Endodermal cell (in vitro differentiated cells): ENCODE measurements at regions not wholly inside any gene's neighbourhood (a gene's known extent, or its start where the extent isn't known, plus 50 kb on each side); places are given as distances from the start of the nearest gene placed in this dataset.

Experiments used
- DNase-seq: peaks from one replicate; pipeline ENCODE4 v3.0.0-alpha.2; 2017
- H3K27ac ChIP-seq: 2 replicates; pipeline ENCODE4 v1.5.1; 2013; ENCODE audit warnings: mild to moderate bottlenecking, low read depth, low read length, moderate library complexity
- H3K27me3 ChIP-seq: 2 replicates; pipeline ENCODE4 v1.6.1; 2013; ENCODE audit warnings: mild to moderate bottlenecking, low read length, moderate library complexity; ENCODE audit not compliant: insufficient read depth, control insufficient read depth, poor library complexity, severe bottlenecking
- H3K36me3 ChIP-seq: 2 replicates; pipeline ENCODE4 v1.7.0; 2013; ENCODE audit warnings: mild to moderate bottlenecking, low read length, moderate library complexity; ENCODE audit not compliant: control insufficient read depth, insufficient read depth
- H3K4me1 ChIP-seq: one replicate; pipeline ENCODE4 v1.7.0; 2013; ENCODE audit warnings: low read length; ENCODE audit not compliant: control insufficient read depth, insufficient read depth
- H3K4me3 ChIP-seq: 2 replicates; pipeline ENCODE4 v1.5.1; 2013; ENCODE audit warnings: mild to moderate bottlenecking, low read length, moderate library complexity
- H3K9ac ChIP-seq: 2 replicates; pipeline ENCODE4 v1.6.1; 2013; ENCODE audit warnings: mild to moderate bottlenecking, low read length, moderate library complexity; ENCODE audit not compliant: poor library complexity, severe bottlenecking; ENCODE audit errors: extremely low read depth
- H3K9me3 ChIP-seq: 2 replicates; pipeline ENCODE4 v1.6.1; 2013; ENCODE audit warnings: mild to moderate bottlenecking, low read length, moderate library complexity; ENCODE audit not compliant: control insufficient read depth
- H3K27ac Mint-ChIP-seq: 2 replicates; pipeline ENCODE4 v1.8.0; 2020; ENCODE audit warnings: mixed read lengths
- H3K27me3 Mint-ChIP-seq: 2 replicates; pipeline ENCODE4 v1.8.0; 2021; ENCODE audit warnings: mild to moderate bottlenecking, mixed read lengths; ENCODE audit not compliant: insufficient read depth
- H3K36me3 Mint-ChIP-seq: 2 replicates; pipeline ENCODE4 v1.8.0; 2020; ENCODE audit warnings: low read depth, mixed read lengths
- H3K4me1 Mint-ChIP-seq: 2 replicates; pipeline ENCODE4 v1.8.0; 2020; ENCODE audit warnings: mixed read lengths
- H3K4me3 Mint-ChIP-seq: 2 replicates; pipeline ENCODE4 v1.8.0; 2020; ENCODE audit warnings: mild to moderate bottlenecking, moderate library complexity, mixed read lengths
- H3K9me3 Mint-ChIP-seq: 2 replicates; pipeline ENCODE4 v1.8.0; 2020; ENCODE audit warnings: mild to moderate bottlenecking, mixed read lengths
- CTCF ChIP-seq: fragments of 200-600 bp; sonication (generic); conservative IDR thresholded peaks from 2 replicates; pipeline ENCODE4 v1.5.0; 2021; ENCODE audit warnings: antibody characterized with exemption, mild to moderate bottlenecking
- WGBS, 2 experiments: methylation state at CpG; one replicate each; pipeline versions ENCODE4 v1.1.5 to v1.1.7; 2013; ENCODE audit warnings: missing lambda C conversion rate in 2 of 2, mixed read lengths in 1 of 2; ENCODE audit not compliant: insufficient coverage in 1 of 2, insufficient read length in 1 of 2; 5-methylcytosine and 5-hydroxymethylcytosine counted together

- H3K4me1 Mint-ChIP-seq, result no peaks in the 10 kb centered on the region
- DNase-seq, result no peak
- H3K9ac ChIP-seq, result no peak overlapping the region
- no peaks in the 10 kb centered on the region for H3K27me3 Mint-ChIP-seq
- no peaks in the 10 kb centered on the region for H3K27me3 ChIP-seq
- H3K9me3 Mint-ChIP-seq, result no peaks in the 10 kb centered on the region
- H3K27ac Mint-ChIP-seq, result no peak overlapping the region
- WGBS, 2 experiments, result 80 to 95% methylated on average over 2 of the region's 2 CpGs
- no peak overlapping the region for H3K27ac ChIP-seq
- H3K36me3 ChIP-seq, result no peaks in the 10 kb centered on the region
- TF ChIP-seq CTCF, result no peak
- no peak overlapping the region for H3K4me3 ChIP-seq
- H3K36me3 Mint-ChIP-seq, result no peaks in the 10 kb centered on the region
- H3K4me3 Mint-ChIP-seq, result no peak overlapping the region
- no peaks in the 10 kb centered on the region for H3K4me1 ChIP-seq
- H3K9me3 ChIP-seq, result no peaks in the 10 kb centered on the region
Observed at GRCh38 chr18:43193336-43193735, 77.9 kb upstream of the RIT2 start.

DNA sequence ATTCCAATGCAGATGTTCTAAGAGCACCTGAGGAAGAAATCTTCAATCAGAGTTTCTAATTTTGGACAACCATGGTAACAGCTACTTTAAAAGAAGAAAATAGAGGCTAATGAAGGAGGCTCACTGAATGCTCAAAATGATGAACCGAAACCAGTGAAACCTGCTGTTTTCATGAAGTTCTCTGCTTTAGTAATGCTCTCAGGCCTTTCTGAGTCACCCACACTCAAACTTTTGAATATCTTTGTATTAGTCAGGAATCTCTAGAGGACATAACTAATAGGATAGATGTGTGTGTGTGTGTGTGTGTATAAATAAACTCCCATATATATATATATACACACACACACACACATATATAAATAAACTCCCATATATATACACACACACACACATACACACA, 76.9 kb upstream of the RIT2 start:
- Mint-ChIP-seq H3K4me1 (no peaks in the 10 kb centered on the region), H3K9me3 (no peaks in the 10 kb centered on the region), H3K4me3 (no peak overlapping the region), H3K27ac (no peak overlapping the region), H3K27me3 (no peaks in the 10 kb centered on the region), H3K36me3 (no peaks in the 10 kb centered on the region)
- 94% methylated on average over 1 of the region's 1 CpG; no CpG with 5 or more reads in 1 of the 2 experiments for WGBS, 2 experiments
- no peaks in the 10 kb centered on the region for H3K27me3 ChIP-seq
- H3K4me3 ChIP-seq, result no peak overlapping the region
- no peak for TF ChIP-seq CTCF
- H3K9ac ChIP-seq, result no peak overlapping the region
- no peaks in the 10 kb centered on the region for H3K36me3 ChIP-seq
- no peaks in the 10 kb centered on the region for H3K9me3 ChIP-seq
- DNase-seq, result no peak
- no peaks in the 10 kb centered on the region for H3K4me1 ChIP-seq
- H3K27ac ChIP-seq, result no peak overlapping the region

- Mint-ChIP-seq H3K27me3 (no peaks in the 10 kb centered on the region), H3K36me3 (no peaks in the 10 kb centered on the region), H3K27ac (no peak overlapping the region), H3K4me1 (peaks cover 7% of the 10 kb centered on the region), H3K9me3 (no peaks in the 10 kb centered on the region), H3K4me3 (no peak overlapping the region)
- H3K9me3 ChIP-seq, result no peaks in the 10 kb centered on the region
- no peak overlapping the region for H3K9ac ChIP-seq
- no peaks in the 10 kb centered on the region for H3K4me1 ChIP-seq
- H3K27me3 ChIP-seq, result no peaks in the 10 kb centered on the region
- H3K27ac ChIP-seq, result no peak overlapping the region
- TF ChIP-seq CTCF, result no peak
- no peak overlapping the region for H3K4me3 ChIP-seq
- DNase-seq, result no peak
- no peaks in the 10 kb centered on the region for H3K36me3 ChIP-seq
- 54 to 100% methylated on average over 1 of the region's 2 CpGs for WGBS, 2 experiments
Observed at GRCh38 chr18:43181711-43182110, 66.2 kb upstream of the RIT2 start.
